Neuronal stem cell (in vitro differentiated cells): ENCODE measurements at regions not wholly inside any gene's neighbourhood (a gene's known extent, or its start where the extent isn't known, plus 50 kb on each side); places are given as distances from the start of the nearest gene placed in this dataset.
A peak's percentile ranks its signal among the peaks of the same experiment; 100 is the strongest.

Experiments used
- DNase-seq: peaks from one replicate; pipeline ENCODE4 v3.0.0-alpha.2; 2013; ENCODE audit warnings: low spot score
- H2AFZ ChIP-seq: one replicate; pipeline ENCODE4 v1.6.1; 2013; ENCODE audit warnings: mild to moderate bottlenecking, low read length, inconsistent platforms
- H2AK5ac ChIP-seq: 2 replicates; pipeline ENCODE4 v1.6.1; 2013; ENCODE audit warnings: low read depth, mild to moderate bottlenecking, inconsistent platforms, low read length, moderate library complexity, mixed read lengths
- H2BK120ac ChIP-seq: 2 replicates; pipeline ENCODE4 v1.6.1; 2013; ENCODE audit warnings: low read depth, mild to moderate bottlenecking, inconsistent platforms, low read length, moderate library complexity, mixed read lengths
- H2BK12ac ChIP-seq: one replicate; pipeline ENCODE4 v1.6.1; 2013; ENCODE audit warnings: low read length, inconsistent platforms
- H2BK15ac ChIP-seq: 2 replicates; pipeline ENCODE4 v1.6.1; 2013; ENCODE audit warnings: mild to moderate bottlenecking, low read length, inconsistent platforms, mixed read lengths
- H2BK5ac ChIP-seq: one replicate; pipeline ENCODE4 v1.6.1; 2013; ENCODE audit warnings: inconsistent platforms, mild to moderate bottlenecking, low read length, moderate library complexity
- H3K14ac ChIP-seq: one replicate; pipeline ENCODE4 v1.6.1; 2013; ENCODE audit warnings: low read length, inconsistent platforms
- H3K18ac ChIP-seq: 2 replicates; pipeline ENCODE4 v1.6.1; 2013; ENCODE audit warnings: low read length, inconsistent platforms
- H3K23ac ChIP-seq: 2 replicates; pipeline ENCODE4 v1.6.1; 2013; ENCODE audit warnings: low read depth, mild to moderate bottlenecking, mixed read lengths, low read length, inconsistent platforms; ENCODE audit not compliant: poor library complexity
- H3K27ac ChIP-seq: replicated peaks from 3 replicates; pipeline ENCODE4 v1.5.1; 2013; ENCODE audit warnings: low read length, inconsistent platforms
- H3K27me3 ChIP-seq, 3 experiments: 2 replicates each; pipeline ENCODE4 v1.6.1; 2013; ENCODE audit warnings: low read length in 3 of 3, mild to moderate bottlenecking in 2 of 3, inconsistent platforms in 1 of 3, low read depth in 1 of 3, mixed read lengths in 1 of 3, moderate library complexity in 1 of 3; ENCODE audit not compliant: control insufficient read depth in 3 of 3, insufficient read depth in 3 of 3
- H3K36me3 ChIP-seq, 2 donors: replicated peaks in 1 of 2; 2 replicates each; pipeline ENCODE4 v1.6.1; 2013; ENCODE audit warnings: low read length in 2 of 2; ENCODE audit not compliant: control insufficient read depth in 2 of 2, insufficient read depth in 2 of 2
- H3K4ac ChIP-seq: 2 replicates; pipeline ENCODE4 v1.6.1; 2013; ENCODE audit warnings: inconsistent platforms, mild to moderate bottlenecking, low read length, moderate library complexity
- H3K4me1 ChIP-seq, 2 donors: 1 replicate in 1 of 2; 2 replicates in 1 of 2; pipeline ENCODE4 v1.6.1; 2013; ENCODE audit warnings: low read length in 2 of 2, low read depth in 1 of 2; ENCODE audit not compliant: control insufficient read depth in 2 of 2, insufficient read depth in 1 of 2
- H3K4me2 ChIP-seq: one replicate; pipeline ENCODE4 v1.6.1; 2013; ENCODE audit warnings: mild to moderate bottlenecking, low read length, inconsistent platforms; ENCODE audit not compliant: insufficient read depth, poor library complexity, severe bottlenecking
- H3K4me3 ChIP-seq, 2 donors: 2 replicates each; pipeline ENCODE4 v1.5.1; 2013; ENCODE audit warnings: low read length in 2 of 2, mild to moderate bottlenecking in 2 of 2, inconsistent platforms in 1 of 2, moderate library complexity in 1 of 2
- H3K79me1 ChIP-seq: one replicate; pipeline ENCODE4 v1.6.1; 2013; ENCODE audit warnings: low read depth, mild to moderate bottlenecking, inconsistent platforms, low read length, moderate library complexity
- H3K9ac ChIP-seq: one replicate; pipeline ENCODE4 v1.6.1; 2013; ENCODE audit warnings: mild to moderate bottlenecking, low read depth, low read length, inconsistent platforms; ENCODE audit not compliant: poor library complexity
- H3K9me3 ChIP-seq, 2 donors: replicated peaks in 1 of 2; 2 replicates each; pipeline versions ENCODE3 to v1.6.1; 2013; ENCODE audit warnings: low read length in 2 of 2, mild to moderate bottlenecking in 2 of 2, inconsistent platforms in 1 of 2, low read depth in 1 of 2, mixed read lengths in 1 of 2, moderate library complexity in 1 of 2; ENCODE audit not compliant: control insufficient read depth in 2 of 2, insufficient read depth in 1 of 2
- H4K8ac ChIP-seq: one replicate; pipeline ENCODE4 v1.6.1; 2013; ENCODE audit warnings: low read depth, mild to moderate bottlenecking, inconsistent platforms, low read length, moderate library complexity
- H4K91ac ChIP-seq: one replicate; pipeline ENCODE4 v1.6.1; 2013; ENCODE audit warnings: low read length, low read depth, mild to moderate bottlenecking, inconsistent platforms; ENCODE audit not compliant: poor library complexity
- WGBS, 2 donors: extraction: QIAGEN DNeasy Blood & Tissue Kit; methylation state at CpG; one replicate each; pipeline ENCODE4 v1.1.7; 2013; ENCODE audit warnings: missing lambda C conversion rate in 2 of 2, mixed read lengths in 1 of 2; ENCODE audit not compliant: insufficient read length in 2 of 2, insufficient replicate concordance in 1 of 2; ENCODE audit errors: extremely low coverage in 2 of 2; 5-methylcytosine and 5-hydroxymethylcytosine counted together

DNA sequence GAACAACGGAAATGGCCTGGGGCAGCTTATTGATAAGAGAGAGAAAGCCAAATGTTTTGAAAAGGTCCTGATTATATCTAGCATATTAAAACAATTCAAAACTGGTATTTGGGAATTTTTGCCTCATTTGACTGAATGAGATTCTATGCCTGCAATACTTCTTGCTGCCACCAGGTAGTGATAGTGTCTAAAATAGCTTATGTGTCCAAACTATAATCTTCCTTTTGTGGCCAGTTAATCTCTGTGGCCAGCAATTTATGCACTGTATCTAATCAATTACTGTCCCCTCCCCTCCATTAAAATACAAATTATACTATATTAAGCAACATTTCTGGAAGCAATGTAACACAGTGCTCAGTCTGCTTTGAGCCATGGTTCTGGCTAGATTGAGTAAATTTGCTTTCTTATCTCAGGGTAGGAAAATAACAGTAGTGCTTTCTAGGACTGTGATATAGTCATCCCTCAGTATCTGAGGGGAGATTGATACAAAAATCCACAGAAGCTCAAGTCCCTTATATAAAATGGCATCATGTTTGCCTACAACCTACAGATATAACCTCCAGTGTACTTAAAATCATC, 91.8 kb downstream of the FOXD2 start:
- no peak overlapping the region for H3K14ac ChIP-seq
- H2BK5ac ChIP-seq, result no peak overlapping the region
- no peak overlapping the region for H2BK12ac ChIP-seq
- H3K4ac ChIP-seq, result no peak overlapping the region
- DNase-seq, result no peak
- no peak overlapping the region for H2AFZ ChIP-seq
- H2AK5ac ChIP-seq, result no peak overlapping the region
- H3K79me1 ChIP-seq, result no peaks in the 10 kb centered on the region
- no peak overlapping the region for H2BK15ac ChIP-seq
- H2BK120ac ChIP-seq, result no peak overlapping the region
- peaks cover 0 to under 1% (median 0%) of the 10 kb centered on the region in 3 experiments for H3K27me3 ChIP-seq
- peaks cover 0 to 2% of the 10 kb centered on the region in 2 donors for H3K9me3 ChIP-seq
- H3K4me1 ChIP-seq, result peaks cover 8 to 12% of the 10 kb centered on the region in 2 donors
- no peak overlapping the region for H4K91ac ChIP-seq
- no peak overlapping the region for H3K9ac ChIP-seq
- no peak overlapping the region for H4K8ac ChIP-seq
- no peak overlapping the region for H3K23ac ChIP-seq
- no peak overlapping the region for H3K4me2 ChIP-seq
- H3K27ac ChIP-seq, result no peak overlapping the region
- no peak overlapping the region for H3K4me3 ChIP-seq
- no peaks in the 10 kb centered on the region for H3K36me3 ChIP-seq
- H3K18ac ChIP-seq, result no peak overlapping the region
- WGBS, 2 donors, result no CpG with 5 or more reads among the region's 1 CpG

DNA sequence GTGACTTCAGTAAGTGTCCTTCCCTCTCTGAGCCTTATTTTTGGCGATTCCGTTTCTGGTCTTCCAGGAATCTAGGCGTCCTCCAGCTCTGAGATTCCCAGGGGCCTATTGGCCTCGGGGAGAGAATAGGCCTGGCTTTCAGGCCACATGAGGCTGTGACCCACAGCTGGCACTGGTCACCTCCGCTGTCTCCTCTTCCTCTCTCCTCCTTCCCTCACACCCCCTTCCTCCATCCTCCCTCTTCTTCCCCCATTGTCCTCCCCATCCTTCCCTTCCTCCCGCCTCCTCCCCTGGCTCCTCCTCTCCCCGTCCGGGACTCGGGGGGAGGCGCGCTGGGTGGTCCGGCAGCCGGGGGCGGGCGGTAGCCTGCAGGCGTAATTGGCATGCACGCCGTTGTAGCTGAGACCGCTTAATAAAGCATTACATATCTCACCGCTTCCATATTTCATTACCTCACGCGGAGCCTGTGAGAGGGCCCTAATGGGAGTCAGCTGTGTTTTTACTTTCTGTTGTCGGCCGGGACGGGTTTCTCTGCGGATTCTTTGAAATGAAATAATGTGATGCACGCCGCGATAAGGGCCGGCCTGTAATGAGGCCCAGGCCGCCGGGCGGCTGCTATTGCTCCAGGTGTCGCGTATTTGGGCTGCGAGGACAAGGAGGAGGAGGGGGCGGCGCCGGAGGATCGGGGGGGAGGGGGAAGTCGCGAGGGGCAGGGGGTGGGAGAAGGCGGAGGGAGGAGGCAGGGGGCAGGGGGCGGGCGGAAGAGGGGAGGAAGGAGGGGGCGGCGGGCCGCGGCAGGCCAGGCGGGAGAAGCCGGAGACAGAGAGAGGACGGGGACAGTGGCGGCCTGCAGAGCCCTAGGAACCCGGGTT, 95.3 kb downstream of the FOXD2 start:
- Histone ChIP-seq H2BK15ac (no peak overlapping the region), H3K9ac (peak overlapping the region; percentile 38), H3K27me3 (peaks cover 0 to 9% (median 0%) of the 10 kb centered on the region in 3 experiments), H3K79me1 (no peaks in the 10 kb centered on the region), H4K91ac (no peak overlapping the region), H2BK5ac (no peak overlapping the region), H3K4me3 (peak overlapping the region; percentile 48 to 74), H2AFZ (peak overlapping the region; percentile 97), H4K8ac (no peak overlapping the region), H3K23ac (no peak overlapping the region), H3K14ac (no peak overlapping the region), H3K9me3 (peaks cover 0 to 2% of the 10 kb centered on the region in 2 donors), H3K4me1 (peaks cover 8 to 12% of the 10 kb centered on the region in 2 donors), H3K4ac (no peak overlapping the region), H3K36me3 (no peaks in the 10 kb centered on the region), H2BK12ac (no peak overlapping the region), H3K27ac (peak overlapping the region; percentile 83), H3K18ac (peak overlapping the region; percentile 53), H2AK5ac (no peak overlapping the region), H3K4me2 (peak overlapping the region; percentile 76), H2BK120ac (no peak overlapping the region)
- peak; percentile 80 for DNase-seq
- no CpG with 5 or more reads among the region's 54 CpGs for WGBS, 2 donors

DNA sequence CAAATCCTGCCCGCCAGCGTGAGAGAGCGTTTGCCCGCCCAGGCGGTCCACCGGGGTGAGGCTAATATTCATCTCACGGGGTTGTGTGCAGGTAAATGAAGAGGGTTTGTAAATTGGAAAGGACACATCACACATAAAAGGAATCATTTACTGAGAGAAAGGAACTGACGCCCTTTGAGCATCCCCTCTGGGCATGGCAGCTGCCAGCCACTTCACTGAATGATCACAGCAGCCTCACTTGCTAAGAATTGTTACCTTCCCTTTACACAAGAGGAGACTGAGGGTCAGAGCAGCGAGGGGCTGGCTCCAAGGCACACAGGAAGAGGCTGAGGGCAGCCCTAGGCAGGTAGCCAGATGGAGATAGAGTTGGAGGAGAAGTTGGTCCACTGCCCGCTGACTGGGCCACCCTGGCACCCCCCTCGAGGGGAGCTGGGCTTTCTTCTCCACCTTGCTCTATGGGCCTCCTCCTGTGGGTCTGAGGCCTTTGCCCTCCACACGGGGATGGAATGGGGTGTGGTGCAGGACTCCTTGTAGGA, 96.0 kb downstream of the FOXD2 start:
- Histone ChIP-seq H2BK5ac (peak overlapping the region; percentile 33), H2AFZ (peak overlapping the region; percentile 97), H3K4ac (peak overlapping the region; percentile 98), H3K18ac (peak overlapping the region; percentile 92), H2BK120ac (peak overlapping the region; percentile 98), H3K36me3 (no peaks in the 10 kb centered on the region), H3K4me3 (peak overlapping the region; percentile 33 to 45), H3K27ac (peak overlapping the region; percentile 24), H3K9ac (peak overlapping the region; percentile 33), H3K14ac (peak overlapping the region; percentile 3), H4K8ac (peak overlapping the region; percentile 58), H3K79me1 (no peaks in the 10 kb centered on the region), H3K4me2 (peak overlapping the region; percentile 47), H2BK12ac (peak overlapping the region; percentile 91), H3K23ac (no peak overlapping the region), H2AK5ac (peak overlapping the region; percentile 93), H2BK15ac (peak overlapping the region; percentile 78), H3K27me3 (peaks cover 0 to 9% (median 0%) of the 10 kb centered on the region in 3 experiments), H3K9me3 (peaks cover 0 to 2% of the 10 kb centered on the region in 2 donors), H3K4me1 (peaks cover 8 to 12% of the 10 kb centered on the region in 2 donors), H4K91ac (no peak overlapping the region)
- peak; percentile 24 for DNase-seq
- WGBS, 2 donors, result no CpG with 5 or more reads among the region's 12 CpGs

DNA sequence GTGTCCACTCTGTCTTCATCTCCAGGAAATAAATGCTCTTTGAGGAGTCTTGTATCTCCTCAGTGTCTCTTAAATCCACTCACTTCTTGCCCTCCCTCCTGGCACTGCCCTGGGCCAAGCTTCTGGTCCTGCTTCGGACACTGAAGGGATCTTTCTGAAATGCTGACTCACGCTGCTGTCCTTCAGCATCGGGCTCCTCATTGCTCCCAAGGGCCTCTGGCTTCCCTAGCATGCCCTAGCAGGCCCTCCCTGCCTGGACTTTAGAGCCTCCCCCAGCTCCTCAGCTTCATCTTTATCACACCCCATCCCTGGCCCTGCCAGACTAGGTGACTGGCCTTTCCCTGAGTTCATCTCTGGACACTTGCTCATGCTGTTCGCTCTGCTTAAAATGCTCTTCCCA, 96.6 kb downstream of the FOXD2 start:
- DNase-seq, result no peak
- Histone ChIP-seq H3K14ac (no peak overlapping the region), H4K91ac (no peak overlapping the region), H3K79me1 (no peaks in the 10 kb centered on the region), H3K27me3 (peaks cover 0 to 9% (median 0%) of the 10 kb centered on the region in 3 experiments), H2BK5ac (peak overlapping the region; percentile 33), H3K23ac (no peak overlapping the region), H3K18ac (peak overlapping the region; percentile 92), H2BK120ac (peak overlapping the region; percentile 98), H3K9me3 (peaks cover 0 to 2% of the 10 kb centered on the region in 2 donors), H4K8ac (no peak overlapping the region), H3K4me3 (peak overlapping the region in 1 of 2 donors; percentile 45), H3K4ac (peak overlapping the region; percentile 98), H3K36me3 (no peaks in the 10 kb centered on the region), H2AFZ (peak overlapping the region; percentile 97), H3K4me2 (no peak overlapping the region), H2AK5ac (peak overlapping the region; percentile 93), H2BK15ac (peak overlapping the region; percentile 78), H3K4me1 (peaks cover 8 to 12% of the 10 kb centered on the region in 2 donors), H2BK12ac (no peak overlapping the region), H3K27ac (no peak overlapping the region), H3K9ac (no peak overlapping the region)
- no CpG with 5 or more reads among the region's 4 CpGs for WGBS, 2 donors
